Peyer's patch (tissue), 4 donors: ENCODE measurements at regions not wholly inside any gene's neighbourhood (a gene's known extent, or its start where the extent isn't known, plus 50 kb on each side); places are given as distances from the start of the nearest gene placed in this dataset.

ENCODE experiments used
- POLR2A ChIP-seq, 2 donors: fragments of 450-650 bp; IDR thresholded peaks; one replicate each; pipeline ENCODE4 v1.5.1; 2017; ENCODE audit warnings: antibody characterized with exemption in 2 of 2, mild to moderate bottlenecking in 2 of 2, moderate library complexity in 2 of 2
- TF ChIP-seq, protein P1 (sequence below), 6 experiments: fragments of 450-650 bp in 4 of 6; fragments of 200-600 bp in 2 of 6; sonication (generic) in 1 of 6; IDR thresholded peaks; one replicate each; pipeline ENCODE4 v1.5.1; 2017 to 2019; ENCODE audit warnings: antibody characterized with exemption in 6 of 6, mild to moderate bottlenecking in 3 of 6, moderate library complexity in 1 of 6

DNA sequence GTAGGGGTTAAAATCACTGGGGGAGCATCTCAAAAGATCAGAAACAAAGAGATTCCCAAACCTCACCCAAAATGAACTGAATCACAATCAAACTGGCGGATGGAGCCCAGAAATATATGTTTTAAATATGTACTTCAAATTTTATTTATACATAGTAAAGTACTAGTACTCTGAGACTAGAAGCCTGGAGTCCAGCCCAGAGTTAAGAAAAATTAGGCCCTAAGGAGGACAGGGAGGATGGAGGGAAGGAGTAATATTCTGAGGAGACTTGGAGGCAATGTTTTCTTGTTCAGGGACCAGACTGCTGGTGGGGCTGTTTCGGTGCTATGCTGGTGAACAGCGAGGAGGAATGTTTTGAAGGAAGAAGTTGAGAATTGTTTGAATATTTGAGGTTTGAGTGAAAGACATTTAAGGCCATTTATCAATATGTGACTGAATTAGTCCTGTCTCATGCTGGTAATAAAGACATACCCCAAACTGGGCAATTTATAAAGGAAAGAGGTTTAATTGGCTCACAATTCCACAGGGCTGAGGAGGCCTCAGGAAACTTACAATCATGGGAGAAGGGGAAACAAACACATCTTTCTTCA is 552.4 kb upstream of the DAB2 start:
- TF ChIP-seq, protein P1, sequence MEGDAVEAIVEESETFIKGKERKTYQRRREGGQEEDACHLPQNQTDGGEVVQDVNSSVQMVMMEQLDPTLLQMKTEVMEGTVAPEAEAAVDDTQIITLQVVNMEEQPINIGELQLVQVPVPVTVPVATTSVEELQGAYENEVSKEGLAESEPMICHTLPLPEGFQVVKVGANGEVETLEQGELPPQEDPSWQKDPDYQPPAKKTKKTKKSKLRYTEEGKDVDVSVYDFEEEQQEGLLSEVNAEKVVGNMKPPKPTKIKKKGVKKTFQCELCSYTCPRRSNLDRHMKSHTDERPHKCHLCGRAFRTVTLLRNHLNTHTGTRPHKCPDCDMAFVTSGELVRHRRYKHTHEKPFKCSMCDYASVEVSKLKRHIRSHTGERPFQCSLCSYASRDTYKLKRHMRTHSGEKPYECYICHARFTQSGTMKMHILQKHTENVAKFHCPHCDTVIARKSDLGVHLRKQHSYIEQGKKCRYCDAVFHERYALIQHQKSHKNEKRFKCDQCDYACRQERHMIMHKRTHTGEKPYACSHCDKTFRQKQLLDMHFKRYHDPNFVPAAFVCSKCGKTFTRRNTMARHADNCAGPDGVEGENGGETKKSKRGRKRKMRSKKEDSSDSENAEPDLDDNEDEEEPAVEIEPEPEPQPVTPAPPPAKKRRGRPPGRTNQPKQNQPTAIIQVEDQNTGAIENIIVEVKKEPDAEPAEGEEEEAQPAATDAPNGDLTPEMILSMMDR (IDR thresholded peaks at IDR 0.05): no peak
- TF ChIP-seq POLR2A (IDR thresholded peaks at IDR 0.05): no peak
